ENCODE measurements at regions not wholly inside any gene's neighbourhood (a gene's known extent, or its start where the extent isn't known, plus 50 kb on each side); places are given as distances from the start of the nearest gene placed in this dataset.

GRCh38 chr14:29111554-29111953, 345.0 kb downstream of the FOXG1 start:
- DNase-seq (ENCODE audit: low spot score), result no peak

- no peak for DNase-seq (ENCODE audit: low spot score)
These were observed 356.4 kb downstream of the FOXG1 start for GRCh38 chr14:29123017-29123416.

- DNase-seq (ENCODE audit: low spot score), result no peak
These were observed 359.8 kb downstream of the FOXG1 start for GRCh38 chr14:29126361-29126760.

DNA sequence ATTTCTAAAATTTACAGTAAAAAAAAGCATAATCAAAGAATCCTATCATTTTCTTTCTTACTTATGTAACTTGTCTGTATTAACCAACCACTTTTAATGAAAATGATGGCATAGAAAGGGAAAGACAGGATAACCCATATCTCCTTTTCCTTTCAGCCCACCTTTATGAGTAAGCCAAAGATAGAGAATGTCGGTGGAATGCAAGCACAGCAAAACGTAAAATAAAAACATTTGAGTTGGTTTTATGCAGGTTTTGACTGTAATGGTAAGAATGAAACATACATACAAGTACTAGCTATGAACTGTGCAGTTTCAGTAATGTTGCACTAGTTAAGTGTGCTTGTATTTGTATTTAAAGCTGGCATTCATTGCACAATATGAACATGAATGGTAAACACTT, 360.3 kb downstream of the FOXG1 start:
- no peak for DNase-seq (ENCODE audit: low spot score)

- no peak for DNase-seq (ENCODE audit: low spot score)
These were observed 373.4 kb downstream of the FOXG1 start for GRCh38 chr14:29140016-29140415.

DNA sequence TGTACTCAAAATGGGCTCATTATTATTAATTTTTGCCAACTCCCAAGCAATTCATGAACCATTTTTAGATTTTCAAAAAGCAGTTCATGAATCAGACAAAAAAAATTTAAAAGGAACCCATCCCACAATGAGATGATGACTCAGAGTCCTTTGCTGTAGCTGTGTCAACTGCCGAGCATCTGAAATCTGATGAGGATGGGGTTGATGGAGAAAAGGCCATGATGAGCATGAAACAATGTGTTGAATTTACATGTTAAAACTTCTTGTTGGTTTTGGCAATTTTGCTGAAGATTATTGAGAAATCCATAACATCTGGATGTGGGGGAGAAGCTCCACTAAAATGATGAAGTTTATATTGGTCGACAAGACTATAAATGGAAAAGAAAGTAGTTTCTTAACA, 378.0 kb downstream of the FOXG1 start:
- DNase-seq (ENCODE audit: low spot score), result no peak

- DNase-seq (ENCODE audit: low spot score), result no peak
These were observed 381.6 kb downstream of the FOXG1 start for GRCh38 chr14:29148221-29148620.

DNA sequence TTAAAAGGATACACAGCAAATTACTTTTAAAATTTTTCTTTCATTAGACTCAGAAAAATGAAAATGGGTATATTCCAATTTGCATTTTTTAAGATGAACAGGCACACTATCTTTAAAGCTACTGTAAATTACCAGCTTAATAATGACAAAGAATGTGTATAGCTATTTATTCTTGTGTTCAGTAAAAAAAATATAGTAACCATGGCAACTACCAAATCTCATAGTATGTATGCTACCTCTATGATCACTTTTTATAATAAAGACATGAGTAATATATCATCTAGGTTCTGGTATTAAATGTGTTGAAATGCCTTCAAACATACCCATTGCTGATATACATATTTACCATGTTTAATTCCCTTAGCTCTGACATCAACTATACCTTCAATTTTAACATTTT, 383.2 kb downstream of the FOXG1 start:
- no peak for DNase-seq (ENCODE audit: low spot score)

GRCh38 chr14:29150659-29151058, 384.1 kb downstream of the FOXG1 start:
- DNase-seq (ENCODE audit: low spot score), result no peak

DNA sequence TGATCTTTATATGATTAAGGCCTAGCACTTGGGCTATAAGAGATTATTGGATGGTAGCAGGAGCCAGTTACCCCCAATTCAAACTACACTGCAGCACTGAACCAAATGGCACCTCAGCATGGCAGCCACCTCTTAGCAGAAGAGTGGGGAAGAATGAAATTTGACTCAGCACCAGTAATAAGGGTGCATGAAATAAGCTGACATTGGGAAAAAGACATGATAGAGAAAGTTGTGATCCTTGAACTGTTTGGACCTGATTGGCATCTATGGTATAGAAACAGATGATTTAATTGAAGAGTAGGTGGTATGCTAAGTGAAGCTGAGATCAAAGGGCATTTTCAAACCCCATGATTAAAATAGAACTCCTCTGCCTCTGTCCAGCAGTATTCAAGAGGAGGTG, 389.5 kb downstream of the FOXG1 start:
- no peak for DNase-seq (ENCODE audit: low spot score)

DNA sequence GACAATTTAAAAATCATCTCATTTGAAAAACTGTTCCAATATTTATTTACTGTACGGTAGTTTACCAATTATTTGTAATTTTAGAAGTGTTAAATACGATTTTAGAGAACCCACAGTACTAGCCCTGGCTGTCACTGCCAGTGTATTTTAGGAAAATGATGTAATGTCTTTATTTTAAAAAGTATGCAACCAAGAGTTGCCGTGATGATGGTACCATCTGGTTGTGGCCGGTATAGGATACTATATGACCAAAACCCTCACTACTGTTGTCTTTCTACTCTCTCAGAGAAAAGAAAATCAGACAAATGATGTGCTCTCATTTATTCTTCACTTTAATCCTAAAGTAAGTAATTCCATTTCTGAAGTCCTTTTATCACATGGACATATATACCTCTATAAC, 395.0 kb downstream of the FOXG1 start:
- no peak for DNase-seq (ENCODE audit: low spot score)

DNA sequence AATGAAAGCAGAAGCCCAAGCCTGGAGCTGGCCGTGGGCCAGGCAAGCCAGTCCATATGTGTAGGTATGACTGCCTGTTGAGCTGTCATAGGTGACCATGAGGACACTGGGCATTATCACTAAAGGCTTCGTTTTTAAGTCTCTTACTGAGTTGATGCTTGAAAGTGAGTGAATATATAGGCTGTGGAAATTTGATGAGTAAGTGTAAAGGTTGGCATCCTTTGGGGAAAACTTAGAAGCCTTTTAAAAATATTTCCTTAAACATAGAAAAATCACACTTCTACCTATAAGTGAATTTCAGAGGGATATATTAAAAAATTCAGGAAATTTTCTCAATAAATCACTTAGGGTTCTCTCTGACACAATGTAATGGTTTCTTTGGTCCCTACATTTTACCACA, 396.5 kb downstream of the FOXG1 start:
- DNase-seq (ENCODE audit: low spot score), result no peak

- no peak for DNase-seq (ENCODE audit: low spot score)
These were observed 398.8 kb downstream of the FOXG1 start for GRCh38 chr14:29165431-29165830.

GRCh38 chr14:29166507-29166906, 399.9 kb downstream of the FOXG1 start:
- no peak for DNase-seq (ENCODE audit: low spot score)

- no peak for DNase-seq (ENCODE audit: low spot score)
These were observed 401.6 kb downstream of the FOXG1 start for GRCh38 chr14:29168149-29168548.

- DNase-seq (ENCODE audit: low spot score), result no peak
These were observed 402.8 kb downstream of the FOXG1 start for GRCh38 chr14:29169408-29169807.

- no peak for DNase-seq (ENCODE audit: low spot score)
These were observed 409.1 kb downstream of the FOXG1 start for GRCh38 chr14:29175706-29176105.

- no peak for DNase-seq (ENCODE audit: low spot score)
These were observed 410.3 kb downstream of the FOXG1 start for GRCh38 chr14:29176876-29177275.

DNA sequence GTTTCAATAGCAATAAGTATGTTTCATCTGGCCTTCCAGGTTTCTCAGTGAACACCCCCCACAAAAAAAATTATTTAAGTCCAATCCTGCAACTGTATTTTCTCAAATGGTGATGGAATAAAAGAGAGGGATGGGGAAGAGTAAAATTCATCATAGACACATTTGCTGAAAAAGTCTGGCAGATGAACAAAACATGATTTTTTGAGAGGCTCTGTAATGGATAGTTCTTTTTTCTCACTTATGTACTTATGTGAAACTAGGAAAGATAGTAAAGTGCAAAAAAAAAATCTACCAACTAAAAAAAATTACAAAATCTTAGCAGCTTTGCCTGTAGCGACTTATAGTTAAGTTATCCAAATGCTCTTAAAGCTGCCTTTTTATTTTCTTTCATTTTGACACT, 412.4 kb downstream of the FOXG1 start:
- no peak for DNase-seq (ENCODE audit: low spot score)

GRCh38 chr14:29191092-29191491, 424.5 kb downstream of the FOXG1 start:
- no peak for DNase-seq (ENCODE audit: low spot score)

- no peak for DNase-seq (ENCODE audit: low spot score)
These were observed 431.0 kb downstream of the FOXG1 start for GRCh38 chr14:29197557-29197956.

GRCh38 chr14:29205658-29206057, 439.1 kb downstream of the FOXG1 start:
- DNase-seq (ENCODE audit: low spot score), result no peak

GRCh38 chr14:29215853-29216252, 449.3 kb downstream of the FOXG1 start:
- no peak for DNase-seq (ENCODE audit: low spot score)

DNA sequence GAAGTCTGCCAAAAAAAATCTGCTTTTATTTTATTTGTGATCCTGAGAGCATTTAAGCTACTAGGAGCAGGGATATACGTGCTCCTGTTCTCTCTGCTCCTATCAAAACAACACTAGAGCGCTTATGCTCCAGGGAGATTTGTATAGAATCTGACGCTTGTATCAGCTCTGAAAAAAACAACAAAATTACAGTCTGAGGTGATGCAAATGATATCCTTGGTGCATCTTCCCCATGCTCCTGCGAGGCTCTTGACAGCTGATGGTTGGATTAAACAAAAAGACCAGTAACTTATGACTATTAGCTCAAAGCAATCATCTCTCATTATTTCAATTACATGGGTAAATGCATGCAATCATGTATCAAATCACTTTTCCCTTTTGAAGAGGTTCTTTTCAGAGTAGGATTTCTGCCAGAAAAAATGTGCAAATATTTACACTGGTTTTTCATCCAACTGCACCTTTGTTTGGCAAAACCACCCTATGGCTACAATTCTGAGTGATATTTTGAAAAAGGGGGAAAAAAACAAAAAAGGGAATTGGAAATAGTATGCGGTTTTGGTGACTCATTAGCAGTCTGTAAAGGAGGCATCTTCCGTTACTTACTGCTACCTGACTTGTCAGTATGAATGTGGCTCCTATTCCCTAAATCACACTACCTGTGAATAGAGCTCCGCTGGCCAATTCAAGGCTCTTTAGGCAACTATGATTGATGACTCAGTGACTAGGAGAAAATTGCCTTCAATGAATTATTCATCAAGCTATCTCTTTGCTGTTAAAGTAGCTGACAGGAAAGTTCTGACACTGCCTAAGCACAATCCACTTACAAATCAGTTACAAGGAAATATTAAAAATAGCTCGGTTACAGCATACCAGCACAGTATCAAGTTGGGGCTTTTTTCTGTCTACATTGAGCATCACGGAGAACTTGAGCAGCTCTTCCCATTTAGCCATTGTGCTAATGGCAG, 450.0 kb downstream of the FOXG1 start:
- DNase-seq (ENCODE audit: low spot score), result no peak
